OCI-LY1 (cell line): ENCODE measurements at regions not wholly inside any gene's neighbourhood (a gene's known extent, or its start where the extent isn't known, plus 50 kb on each side); places are given as distances from the start of the nearest gene placed in this dataset.

Source experiments
- CTCF ChIP-seq: fragments of 200-600 bp; sonication (generic), shearing (Covaris generic); IDR thresholded peaks from 2 replicates; pipeline ENCODE4 v1.5.1; 2017; ENCODE audit warnings: mild to moderate bottlenecking, antibody characterized with exemption, low read length, moderate library complexity, mixed read lengths
- EZH2 ChIP-seq: fragments of 200-600 bp; sonication (generic), shearing (Covaris generic); IDR thresholded peaks from 2 replicates; pipeline ENCODE4 v1.8.0; 2017; ENCODE audit warnings: borderline replicate concordance, mixed run types, mild to moderate bottlenecking, antibody characterized with exemption, low read length, moderate library complexity, mixed read lengths

- no peak for TF ChIP-seq CTCF
- TF ChIP-seq EZH2, result no peak
These were observed 120.8 kb upstream of the DIO3 start for GRCh38 chr14:101440496-101440895.
